Hematopoietic multipotent progenitor cell (in vitro differentiated cells): ENCODE measurements at regions not wholly inside any gene's neighbourhood (a gene's known extent, or its start where the extent isn't known, plus 50 kb on each side); places are given as distances from the start of the nearest gene placed in this dataset.

Experiments used
- DNase-seq, 3 donors: peaks; one replicate each; pipeline ENCODE4 v3.0.0-alpha.2; 2011 to 2015; ENCODE audit warnings: low read depth in 2 of 3, low spot score in 2 of 3

DNA sequence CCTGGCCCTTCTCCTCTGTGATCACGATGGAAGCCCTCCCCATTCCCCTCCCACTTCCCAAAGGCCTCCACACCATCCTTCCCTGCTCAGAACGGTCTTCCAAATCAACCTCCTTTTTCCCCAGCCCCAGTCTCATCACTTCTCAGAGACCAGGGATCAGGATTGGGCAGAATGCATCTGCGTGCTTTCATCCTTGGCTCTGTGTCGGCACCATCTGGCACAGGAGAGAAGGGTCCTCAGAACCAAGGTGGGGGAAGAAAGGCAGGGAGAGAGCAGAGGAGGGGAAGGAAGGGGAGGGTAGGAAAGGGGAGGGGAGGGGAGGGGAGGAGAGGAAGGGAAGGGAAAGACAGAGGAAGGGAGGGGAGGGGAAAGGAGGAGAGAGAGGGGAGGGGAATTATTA, 52.4 kb upstream of the FICD start:
- no peak for DNase-seq

DNA sequence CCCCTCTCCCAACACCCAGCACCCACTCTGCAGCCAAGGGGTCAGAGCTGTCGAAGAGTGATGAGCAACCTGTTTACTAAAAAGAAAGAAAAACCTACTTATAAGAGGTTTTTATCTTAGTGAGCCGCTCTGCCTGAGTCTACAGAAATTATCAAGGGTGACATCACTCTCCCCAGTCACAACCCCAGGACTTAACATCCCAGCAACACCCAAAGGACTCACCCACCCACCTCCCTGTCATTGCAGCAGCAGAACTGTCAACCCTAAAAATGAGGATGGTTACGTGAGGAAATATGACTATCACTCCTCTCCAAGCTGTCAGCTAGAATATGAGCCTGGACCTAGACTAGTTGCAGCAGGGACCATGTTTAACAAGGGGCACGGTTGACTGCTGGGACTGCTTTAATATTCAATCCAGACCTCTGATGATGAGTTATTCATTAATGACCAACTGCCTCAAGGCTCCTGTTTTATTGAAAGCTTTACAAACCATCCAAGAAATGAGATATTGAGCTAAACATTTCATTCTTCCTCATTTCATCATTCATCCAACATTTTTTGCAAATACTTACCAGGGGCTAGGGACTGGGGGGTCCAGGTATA, 53.9 kb upstream of the FICD start:
- no peak for DNase-seq

DNA sequence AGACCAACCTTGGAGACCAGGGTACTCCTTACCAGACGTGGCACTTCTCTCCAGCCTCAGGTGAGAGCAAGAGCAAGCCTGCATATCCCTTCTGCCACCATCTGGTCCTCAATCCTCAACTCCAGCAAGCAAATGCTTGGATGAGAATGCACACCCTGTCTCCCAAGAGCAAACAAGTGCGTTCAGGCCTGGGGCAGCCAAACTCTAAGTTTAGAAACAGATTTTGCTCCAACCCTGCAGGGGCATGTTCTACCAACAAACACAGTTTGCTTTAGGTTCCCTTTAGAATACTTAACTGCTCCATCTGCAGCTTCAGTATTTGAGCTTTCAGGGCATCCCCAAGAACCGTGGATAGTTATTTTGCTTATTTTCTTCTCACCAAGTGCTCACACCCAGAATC, 55.9 kb upstream of the FICD start:
- DNase-seq: no peak

DNA sequence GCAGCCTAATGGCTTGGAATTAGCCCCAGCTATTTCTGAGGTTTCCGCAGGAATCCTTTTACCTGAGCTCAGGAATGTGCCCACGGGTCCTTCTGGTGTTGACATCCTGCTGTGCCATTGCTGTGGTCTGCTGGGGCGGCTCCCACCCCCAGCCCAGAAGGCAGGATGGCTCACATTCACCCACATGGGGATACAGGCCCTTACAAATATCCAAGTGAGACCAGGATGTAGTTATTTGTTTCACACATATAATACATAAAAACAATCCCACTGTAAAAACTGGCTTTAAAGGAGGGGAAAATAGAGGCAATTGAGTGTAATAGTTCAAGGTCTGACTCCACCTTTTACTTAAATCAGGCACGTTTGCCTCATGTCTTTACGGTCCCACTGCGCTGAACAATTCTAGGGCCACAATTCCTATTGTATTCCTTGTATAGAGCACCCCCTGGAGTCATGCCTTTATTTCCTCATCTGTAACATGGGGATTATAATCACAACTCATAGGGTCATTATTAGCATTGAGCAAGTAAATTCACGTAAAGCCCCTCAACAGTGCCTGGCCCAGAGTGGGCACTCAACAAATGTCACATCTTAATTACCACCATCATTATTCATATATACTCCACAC, 57.2 kb upstream of the FICD start:
- no peak for DNase-seq

DNA sequence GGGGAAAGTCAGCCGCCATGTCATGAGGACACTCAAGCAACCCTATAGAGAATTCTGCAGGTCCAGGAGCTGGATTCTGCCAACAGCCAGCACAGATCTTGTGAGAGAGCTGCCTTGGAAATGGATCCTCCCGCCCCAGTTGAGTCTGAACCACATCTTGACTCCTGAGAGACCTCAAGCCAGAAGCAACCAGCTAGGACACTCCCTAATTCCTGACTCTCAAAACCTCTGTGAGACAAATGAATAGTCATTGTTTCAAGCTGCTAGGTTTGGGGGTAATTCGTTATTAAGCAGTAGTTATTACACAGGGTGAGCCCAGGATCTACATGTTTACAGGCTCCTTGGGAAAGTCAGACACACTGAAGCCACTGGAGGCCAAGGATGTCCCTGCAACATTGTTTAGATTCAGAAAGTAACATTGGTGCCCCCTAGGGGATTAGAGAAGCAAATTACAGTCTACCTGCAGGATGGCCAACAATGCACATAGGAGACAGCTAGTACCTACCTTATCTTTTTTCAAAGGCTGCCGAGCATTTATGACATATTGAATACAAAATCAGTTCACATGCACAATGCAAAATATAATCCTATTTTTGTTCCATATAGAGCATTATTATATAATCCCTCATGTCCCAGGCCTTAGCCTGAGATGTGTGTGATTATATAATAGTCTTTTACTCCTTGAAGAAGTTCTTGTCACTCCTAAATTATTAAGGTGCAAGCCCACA, 57.9 kb upstream of the FICD start:
- peak in 2 of 3 donors; percentile 51 to 72 for DNase-seq

DNA sequence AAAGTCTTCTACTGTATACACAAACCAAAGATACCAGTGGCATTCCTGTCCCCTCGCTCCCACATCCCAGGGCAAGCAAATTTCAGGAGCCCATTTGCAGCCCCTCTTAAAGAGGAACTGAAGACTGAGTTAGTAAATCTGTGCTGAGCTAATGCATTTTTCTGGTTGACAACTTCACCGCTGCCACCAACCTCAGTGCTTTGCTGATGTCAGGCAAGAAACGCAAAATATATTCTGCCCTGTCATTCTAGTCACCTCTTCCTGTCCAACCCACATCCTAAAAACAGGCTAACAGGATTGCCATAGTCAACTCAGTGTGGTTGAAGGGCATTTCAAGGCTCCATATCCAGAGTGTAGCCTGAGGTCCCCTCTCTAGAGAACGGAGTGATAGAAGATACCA, 59.4 kb upstream of the FICD start:
- peak in 2 of 3 donors; percentile 24 to 67 for DNase-seq

DNA sequence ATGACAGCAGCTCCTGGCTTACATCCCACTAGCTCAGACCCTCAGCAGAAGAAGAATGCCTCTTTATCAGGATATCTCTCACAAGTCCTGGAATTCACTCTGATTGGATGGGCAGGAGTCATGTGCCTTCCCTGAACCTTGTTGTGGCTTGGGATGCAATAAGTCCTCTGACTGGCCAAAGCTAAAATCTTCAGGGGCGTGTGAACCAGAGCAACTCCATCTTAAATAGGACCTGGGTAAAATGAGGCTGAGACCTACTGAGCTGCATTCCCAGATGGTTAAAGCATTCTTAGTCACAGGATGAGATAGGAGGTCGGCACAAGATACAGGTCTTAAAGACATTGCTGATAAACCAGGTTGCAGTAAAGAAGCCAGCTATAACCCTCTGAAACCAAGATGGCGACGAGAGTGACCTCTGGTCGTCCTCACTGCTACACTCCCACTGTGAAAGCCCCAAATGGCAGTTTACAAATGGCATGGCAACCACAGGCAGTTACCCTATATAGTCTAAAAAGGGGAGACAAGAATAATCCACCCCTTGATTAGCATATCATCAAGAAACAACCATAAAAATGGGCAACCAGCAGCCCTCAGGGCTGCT, 60.4 kb upstream of the FICD start:
- DNase-seq: no peak

DNA sequence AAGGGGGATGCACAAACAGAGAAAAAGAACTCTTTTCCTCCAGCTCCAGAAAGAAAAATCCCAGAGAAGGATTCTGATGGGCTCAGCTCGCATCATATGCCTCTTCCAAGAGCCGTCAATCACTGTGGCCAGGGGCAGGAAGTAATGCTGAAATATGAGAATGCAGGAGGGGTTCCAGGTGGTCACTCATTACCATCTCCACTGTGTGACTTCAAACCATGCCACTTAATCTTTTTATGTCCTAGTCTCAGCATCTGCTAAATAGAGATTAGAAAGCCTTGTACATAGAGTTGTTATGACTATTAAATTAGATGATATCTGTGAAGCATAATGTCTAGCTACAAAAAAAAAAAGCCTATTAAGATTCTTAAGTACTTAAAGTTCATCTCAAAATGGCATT, 65.6 kb upstream of the FICD start:
- no peak for DNase-seq

DNA sequence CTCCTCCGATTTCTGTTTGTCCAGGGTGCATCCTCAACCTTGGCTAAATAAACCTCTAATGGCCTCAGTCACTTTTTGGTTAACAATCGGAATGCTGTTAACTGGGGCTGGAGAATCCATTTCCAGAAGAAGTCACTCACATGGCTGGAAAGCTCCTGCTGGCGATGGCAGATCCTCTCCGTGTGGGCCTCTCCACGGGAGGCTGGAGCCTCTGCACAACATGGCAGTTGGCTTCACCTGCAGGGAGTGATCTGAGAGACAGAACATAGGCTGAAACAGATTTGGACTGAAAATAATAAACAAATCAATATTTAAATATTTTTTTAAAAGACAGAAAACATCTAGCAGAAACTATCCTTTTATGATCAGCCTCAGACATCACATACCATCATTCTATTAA, 66.8 kb upstream of the FICD start:
- no peak for DNase-seq

DNA sequence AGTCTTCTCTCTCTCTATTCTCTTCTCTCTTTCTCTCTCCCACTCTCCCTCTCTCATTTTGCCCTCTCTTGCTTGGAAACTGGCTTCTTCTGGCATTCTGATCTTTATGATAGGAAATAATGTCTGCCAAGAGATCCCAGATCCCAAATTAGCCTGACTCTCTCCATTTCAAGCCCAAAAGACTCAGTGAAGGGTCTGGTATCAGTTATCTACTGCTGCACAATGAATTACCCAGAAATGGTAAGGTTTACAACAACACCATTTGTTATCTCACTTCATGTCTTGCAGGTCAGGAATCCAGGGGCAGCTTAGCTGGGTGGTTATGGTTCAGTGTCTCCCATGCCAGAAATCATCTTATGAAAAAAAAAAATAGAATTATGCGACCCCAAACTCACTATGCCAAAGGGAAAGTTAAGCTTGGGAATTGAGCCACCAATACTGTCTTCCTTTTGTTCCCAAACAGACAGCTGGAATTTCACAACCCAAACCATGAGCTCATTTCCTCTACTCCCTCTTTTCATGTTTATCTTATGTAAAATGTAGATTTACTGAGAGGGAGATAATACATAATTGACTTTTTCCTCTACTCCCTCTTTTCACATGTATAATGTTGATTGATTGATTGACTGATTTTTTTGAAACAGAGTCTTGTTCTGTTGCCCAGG, 67.8 kb upstream of the FICD start:
- no peak for DNase-seq

DNA sequence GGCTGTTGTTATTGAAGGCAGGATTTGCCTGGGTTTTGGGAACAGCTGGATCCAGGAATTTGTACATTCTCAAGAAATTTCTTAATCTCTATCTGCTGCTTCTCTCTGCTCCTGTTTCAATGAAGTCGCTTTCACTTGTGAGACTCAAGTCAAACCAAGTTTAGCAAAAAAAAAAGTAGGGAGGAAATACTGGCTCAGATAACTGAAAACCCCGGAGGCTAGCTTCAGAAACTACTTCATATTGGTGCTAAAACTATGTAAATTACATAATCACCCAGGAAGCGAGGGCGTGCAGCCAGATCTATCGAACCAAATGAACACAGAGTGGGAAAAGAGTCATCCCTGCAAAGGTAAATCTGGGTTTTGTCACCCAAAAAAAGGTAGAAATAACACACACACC, 68.3 kb upstream of the FICD start:
- DNase-seq: no peak

DNA sequence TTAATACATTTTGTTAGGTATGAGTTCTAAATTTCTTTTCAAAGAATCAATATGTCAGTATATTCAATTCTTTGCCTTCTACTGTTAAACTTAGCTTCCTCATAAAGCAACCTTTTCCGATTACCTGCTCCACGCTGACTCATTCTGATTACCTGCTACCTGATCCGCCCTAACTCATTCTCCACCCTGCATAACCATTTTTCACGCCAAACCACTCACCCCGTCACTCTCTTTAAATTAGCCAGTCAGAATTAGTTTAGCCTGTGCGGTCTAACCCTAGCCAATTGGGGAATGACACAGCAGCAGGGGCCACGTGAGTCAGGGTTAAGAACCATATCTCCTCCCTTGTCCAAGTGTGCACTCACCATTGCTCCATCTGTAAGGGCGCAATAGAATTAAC, 72.2 kb upstream of the FICD start:
- DNase-seq: no peak

DNA sequence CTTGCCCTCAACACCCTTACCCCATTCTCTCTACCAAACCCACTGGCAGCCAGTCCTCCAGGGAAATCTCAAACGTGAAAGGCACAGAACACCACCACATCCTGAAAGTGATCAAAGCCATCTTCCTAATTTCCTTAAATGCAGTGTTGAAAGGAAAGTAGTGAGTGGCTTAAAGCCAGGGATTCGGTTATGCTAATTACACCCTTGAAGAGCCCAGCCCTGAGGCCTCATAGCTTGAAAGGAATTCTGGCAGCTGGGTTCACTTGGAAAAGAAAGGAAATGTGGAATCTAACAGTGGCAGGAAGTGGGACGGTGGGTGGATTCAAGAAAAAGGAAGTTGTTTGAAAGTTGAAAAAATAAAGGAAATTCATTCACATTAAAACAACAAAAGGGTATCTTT, 73.0 kb upstream of the FICD start:
- DNase-seq: no peak

DNA sequence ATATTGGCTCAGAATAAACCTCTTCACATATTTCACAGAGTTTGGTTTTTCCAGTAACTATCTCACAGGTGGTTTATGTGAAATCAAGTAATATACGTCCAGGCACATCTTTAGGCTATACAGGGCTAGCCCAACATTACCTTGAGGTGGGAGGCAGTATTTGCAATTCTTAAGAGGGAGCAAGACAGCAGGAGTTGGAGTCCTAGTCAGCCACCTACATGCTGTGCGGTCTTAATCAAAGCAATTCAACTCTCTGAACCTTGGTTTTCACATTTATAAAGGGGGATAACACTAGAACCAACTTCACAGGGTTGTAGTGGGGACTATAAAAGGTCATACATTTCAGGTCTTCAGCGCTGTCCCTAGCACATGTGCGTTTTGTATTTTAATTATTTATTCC, 73.5 kb upstream of the FICD start:
- no peak for DNase-seq

DNA sequence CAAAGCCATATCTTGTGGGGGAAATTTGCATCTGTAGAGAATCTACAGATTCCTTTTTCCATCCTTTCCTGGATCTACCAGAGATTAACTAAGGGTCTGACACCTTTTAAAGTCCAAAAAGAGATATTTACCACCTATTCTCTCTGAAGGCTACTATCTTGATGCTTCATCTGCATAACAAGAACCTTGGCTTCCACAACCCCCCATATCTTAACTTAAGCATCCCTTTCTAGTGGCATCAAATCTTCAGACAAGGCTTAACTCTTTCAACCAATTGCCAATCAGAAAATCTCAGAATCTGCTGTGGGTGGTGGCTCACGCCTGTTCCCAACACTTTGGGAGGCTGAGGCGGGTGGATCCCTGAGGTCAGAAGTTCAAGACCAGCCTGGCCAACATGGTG, 74.3 kb upstream of the FICD start:
- DNase-seq: no peak

DNA sequence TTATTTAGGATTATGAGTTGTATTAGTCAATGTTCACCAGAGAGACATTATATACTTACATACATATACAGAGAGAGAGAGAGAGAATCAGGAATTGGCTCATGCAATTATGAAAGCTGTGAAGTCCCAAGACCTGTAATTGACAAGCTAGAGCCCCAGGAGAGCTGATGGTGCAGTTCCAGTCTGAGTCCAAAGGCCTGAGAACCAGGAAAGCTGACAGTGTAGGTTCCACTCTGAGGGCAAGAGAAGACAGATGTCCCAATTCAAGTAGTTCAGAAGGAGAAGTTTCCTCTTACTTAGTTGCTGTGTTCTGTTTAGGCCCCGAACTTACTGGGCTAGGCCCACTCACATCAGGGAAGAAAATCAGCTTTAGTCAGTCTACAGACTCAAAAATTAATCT, 76.4 kb upstream of the FICD start:
- no peak for DNase-seq

DNA sequence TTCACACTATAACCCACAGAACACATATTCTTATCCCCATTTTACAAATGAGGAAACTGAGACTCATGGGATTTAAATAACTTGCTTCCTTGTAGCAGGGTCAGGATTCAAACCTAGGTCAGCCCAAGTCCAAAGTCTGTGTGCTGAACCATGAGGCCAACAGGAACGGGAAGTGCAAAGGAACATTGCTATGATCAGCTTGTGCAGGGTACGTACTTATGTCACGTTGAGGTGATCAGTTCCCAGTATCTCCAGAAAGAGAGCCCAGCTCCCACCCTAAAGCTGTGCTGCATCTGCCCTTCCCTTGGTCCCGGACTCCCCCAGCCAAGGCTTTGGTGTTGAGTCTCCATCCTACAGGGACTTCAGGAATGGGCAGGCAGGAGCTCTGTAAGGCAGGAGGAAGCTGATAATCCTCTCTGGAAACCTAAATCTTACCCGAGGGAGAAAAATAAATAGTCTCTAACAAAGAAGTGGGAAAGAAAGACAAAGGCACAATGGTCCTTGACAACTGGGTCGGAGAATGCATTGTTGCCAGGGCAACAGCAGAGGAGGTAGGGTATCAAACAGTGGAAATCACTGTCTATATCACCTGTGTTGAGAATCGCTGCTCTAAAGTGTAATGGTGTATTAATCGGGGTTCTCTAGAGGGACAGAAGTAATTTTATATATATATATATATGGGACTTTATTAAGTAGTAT, 82.5 kb upstream of the FICD start:
- no peak for DNase-seq

DNA sequence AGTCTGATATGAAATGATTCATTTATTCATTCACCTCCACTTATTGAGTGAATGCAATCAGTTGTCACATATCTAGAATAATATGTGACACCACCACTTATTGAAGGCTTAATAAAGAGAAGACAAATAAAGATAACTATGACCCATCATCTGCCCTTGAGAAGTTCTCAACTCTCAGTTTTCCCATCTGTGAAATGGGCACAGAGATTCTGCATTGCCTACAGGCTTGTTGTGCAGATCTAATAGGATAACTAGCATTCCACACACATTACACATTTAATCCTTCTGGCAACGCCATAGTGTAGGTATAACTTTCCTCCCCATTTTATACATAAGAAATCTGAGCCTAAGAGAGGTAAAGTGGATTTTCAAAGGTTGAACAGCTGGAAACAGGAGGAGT, 84.2 kb upstream of the FICD start:
- no peak for DNase-seq

DNA sequence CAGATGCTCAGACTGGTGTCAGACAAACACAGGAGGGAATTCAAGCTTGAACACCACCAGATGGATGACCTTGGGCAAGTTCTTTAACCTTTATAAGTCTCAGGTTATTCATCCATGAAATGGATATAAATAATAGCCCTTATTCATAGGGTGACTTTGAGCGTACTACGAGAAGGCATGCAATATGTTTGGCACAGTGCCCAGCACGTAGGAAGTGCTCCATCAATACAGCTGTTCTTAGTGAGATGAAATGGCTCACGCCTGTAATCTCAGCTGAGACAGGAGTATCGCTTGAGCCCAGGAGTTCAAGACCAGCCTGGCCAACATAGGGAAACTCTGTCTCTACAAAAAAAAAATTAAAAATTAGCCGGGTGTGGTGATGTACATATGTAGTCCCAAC, 84.8 kb upstream of the FICD start:
- peak in 1 of 3 donors; percentile 2 for DNase-seq

DNA sequence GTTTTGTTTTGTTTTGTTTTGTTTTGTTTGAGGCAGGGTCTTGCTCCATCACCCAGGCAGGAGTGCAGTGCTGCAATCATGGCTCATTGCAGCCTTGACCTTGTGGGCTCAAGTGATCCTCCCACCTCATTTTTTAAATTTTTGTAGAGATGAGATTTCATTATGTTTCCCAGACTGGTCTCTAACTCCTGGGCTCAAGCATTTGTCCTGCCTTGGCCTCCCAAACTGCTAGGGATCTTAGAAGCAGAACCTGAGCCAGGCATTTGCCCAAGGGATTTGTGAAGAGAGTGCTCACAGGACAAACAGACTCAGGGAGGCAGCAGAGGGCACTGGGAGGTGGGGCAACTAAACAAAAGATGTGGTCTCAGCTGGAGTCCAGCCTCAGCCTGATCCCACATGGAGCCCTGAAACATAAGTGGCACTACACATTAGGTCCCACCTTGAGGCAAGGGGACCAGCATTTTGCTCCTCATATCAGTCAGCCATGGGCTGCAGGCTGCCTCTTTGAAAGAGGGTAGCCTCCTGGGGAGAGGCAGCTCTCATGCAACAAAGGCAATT, 86.2 kb upstream of the CMKLR1 start:
- DNase-seq: no peak

DNA sequence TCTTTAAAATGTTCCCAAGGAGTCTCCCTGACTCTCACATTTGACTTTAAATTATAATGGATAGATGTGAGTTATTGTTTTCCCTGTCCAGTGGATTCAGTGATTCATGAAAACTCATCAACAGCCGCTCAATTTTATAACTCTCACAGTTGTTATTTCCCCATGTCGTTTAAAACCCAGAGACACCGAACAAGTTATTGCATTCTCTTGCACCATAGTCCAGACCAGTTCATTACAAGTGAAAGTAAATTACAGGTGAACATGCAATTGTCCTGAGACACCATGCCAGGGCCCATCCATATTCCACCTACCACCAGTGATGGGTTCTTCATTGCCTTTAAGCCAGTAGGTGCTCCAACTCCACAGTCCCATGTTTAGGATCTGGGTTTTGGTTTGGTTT, 85.7 kb upstream of the CMKLR1 start:
- no peak for DNase-seq
